Kidney epithelial cell (primary cell): ENCODE measurements at regions not wholly inside any gene's neighbourhood (a gene's known extent, or its start where the extent isn't known, plus 50 kb on each side); places are given as distances from the start of the nearest gene placed in this dataset.

ENCODE experiments used
- DNase-seq: peaks from one replicate; pipeline ENCODE4 v3.0.0-alpha.2; 2010; ENCODE audit warnings: low read depth
- H3K27me3 ChIP-seq: 2 replicates; pipeline ENCODE4 v1.6.0; 2011; ENCODE audit warnings: low read length; ENCODE audit not compliant: control insufficient read depth, insufficient read depth
- H3K36me3 ChIP-seq: 2 replicates; pipeline ENCODE4 v1.5.1; 2011; ENCODE audit warnings: low read length; ENCODE audit not compliant: control insufficient read depth, insufficient read depth
- H3K4me3 ChIP-seq: 2 replicates; pipeline ENCODE4 v1.5.1; 2011; ENCODE audit warnings: low read depth, mild to moderate bottlenecking, control low read depth, low read length
- TF ChIP-seq, protein P1 (sequence below): IDR thresholded peaks from 2 replicates; pipeline ENCODE4 v1.5.1; 2011; ENCODE audit warnings: mild to moderate bottlenecking, moderate library complexity, low read length, control low read depth, inconsistent platforms; ENCODE audit not compliant: insufficient read depth, poor library complexity, severe bottlenecking

DNA sequence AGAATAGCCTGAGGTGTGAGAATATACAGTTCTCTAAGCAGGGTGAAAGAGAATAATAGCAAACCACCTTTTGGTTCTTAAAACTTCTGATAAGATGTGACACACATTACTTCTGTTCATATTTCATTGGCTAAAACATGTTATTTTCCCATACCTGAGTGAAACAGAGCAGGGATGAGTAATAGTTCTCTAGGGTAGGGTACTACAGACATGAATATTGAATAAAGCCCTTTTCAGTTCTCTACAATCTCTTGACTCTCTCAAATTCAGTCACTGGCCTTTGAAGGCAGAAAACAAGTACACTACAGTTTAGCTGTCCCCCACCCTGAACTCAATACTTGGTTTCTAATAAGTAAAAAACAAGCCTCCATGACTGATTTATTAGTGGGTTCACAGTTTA is 454.1 kb upstream of the MDGA2 start:
- Histone ChIP-seq H3K27me3 (no peaks in the 10 kb centered on the region), H3K4me3 (no peak overlapping the region), H3K36me3 (no peaks in the 10 kb centered on the region)
- no peak for DNase-seq
- TF ChIP-seq, protein P1, sequence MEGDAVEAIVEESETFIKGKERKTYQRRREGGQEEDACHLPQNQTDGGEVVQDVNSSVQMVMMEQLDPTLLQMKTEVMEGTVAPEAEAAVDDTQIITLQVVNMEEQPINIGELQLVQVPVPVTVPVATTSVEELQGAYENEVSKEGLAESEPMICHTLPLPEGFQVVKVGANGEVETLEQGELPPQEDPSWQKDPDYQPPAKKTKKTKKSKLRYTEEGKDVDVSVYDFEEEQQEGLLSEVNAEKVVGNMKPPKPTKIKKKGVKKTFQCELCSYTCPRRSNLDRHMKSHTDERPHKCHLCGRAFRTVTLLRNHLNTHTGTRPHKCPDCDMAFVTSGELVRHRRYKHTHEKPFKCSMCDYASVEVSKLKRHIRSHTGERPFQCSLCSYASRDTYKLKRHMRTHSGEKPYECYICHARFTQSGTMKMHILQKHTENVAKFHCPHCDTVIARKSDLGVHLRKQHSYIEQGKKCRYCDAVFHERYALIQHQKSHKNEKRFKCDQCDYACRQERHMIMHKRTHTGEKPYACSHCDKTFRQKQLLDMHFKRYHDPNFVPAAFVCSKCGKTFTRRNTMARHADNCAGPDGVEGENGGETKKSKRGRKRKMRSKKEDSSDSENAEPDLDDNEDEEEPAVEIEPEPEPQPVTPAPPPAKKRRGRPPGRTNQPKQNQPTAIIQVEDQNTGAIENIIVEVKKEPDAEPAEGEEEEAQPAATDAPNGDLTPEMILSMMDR, result no peak

GRCh38 chr14:48127674-48128073 is 452.3 kb upstream of the MDGA2 start:
- TF ChIP-seq, protein P1, result no peak
- no peak for DNase-seq
- no peaks in the 10 kb centered on the region for H3K36me3 ChIP-seq
- H3K4me3 ChIP-seq, result no peak overlapping the region
- no peaks in the 10 kb centered on the region for H3K27me3 ChIP-seq

GRCh38 chr14:48125654-48126053 is 450.2 kb upstream of the MDGA2 start:
- TF ChIP-seq, protein P1, result no peak
- no peak overlapping the region for H3K4me3 ChIP-seq
- no peak for DNase-seq
- no peaks in the 10 kb centered on the region for H3K27me3 ChIP-seq
- H3K36me3 ChIP-seq, result no peaks in the 10 kb centered on the region

DNA sequence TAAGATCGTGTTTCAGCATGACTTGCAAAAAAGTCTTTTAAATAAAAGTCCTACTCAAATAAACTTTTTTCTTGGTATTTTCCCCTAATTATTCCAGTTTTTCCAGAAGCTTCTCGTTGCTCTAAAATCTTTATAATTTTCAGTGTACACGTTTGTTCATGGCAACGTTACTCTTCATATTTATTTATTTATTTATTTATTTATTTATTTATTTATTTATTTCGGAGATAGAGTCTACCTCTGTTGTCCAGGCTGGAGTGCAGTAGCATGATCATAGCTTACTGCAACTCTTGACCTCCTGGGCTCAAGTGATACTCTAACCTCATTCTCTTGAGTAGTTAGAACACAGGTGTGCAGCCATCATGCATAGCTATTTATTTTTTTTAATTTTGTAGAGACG is 438.3 kb upstream of the MDGA2 start:
- Histone ChIP-seq H3K27me3 (no peaks in the 10 kb centered on the region), H3K4me3 (no peak overlapping the region), H3K36me3 (no peaks in the 10 kb centered on the region)
- TF ChIP-seq, protein P1, result no peak
- DNase-seq, result no peak

DNA sequence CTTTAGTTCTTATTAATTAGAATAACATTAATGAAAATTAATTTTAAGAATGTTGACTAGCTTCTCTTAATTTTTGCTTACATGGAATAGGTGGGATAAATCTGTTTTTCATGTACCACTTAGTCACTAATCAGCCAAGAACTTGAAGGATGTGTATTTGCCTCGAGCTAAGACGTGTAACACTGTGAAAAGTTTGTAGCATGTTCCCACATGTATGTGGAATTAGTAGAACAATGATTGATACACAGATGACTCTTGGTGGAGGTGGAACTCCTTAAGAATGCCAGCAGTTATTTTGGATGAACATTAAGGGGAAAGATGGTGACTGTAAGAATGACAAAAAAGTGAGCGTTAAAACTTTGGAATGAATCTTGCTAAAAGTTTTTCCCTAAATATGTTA is 435.7 kb upstream of the MDGA2 start:
- Histone ChIP-seq H3K4me3 (no peak overlapping the region), H3K27me3 (no peaks in the 10 kb centered on the region), H3K36me3 (no peaks in the 10 kb centered on the region)
- TF ChIP-seq, protein P1, result no peak
- DNase-seq, result no peak

- DNase-seq, result no peak
- TF ChIP-seq, protein P1, result no peak
- Histone ChIP-seq H3K36me3 (no peaks in the 10 kb centered on the region), H3K27me3 (no peaks in the 10 kb centered on the region), H3K4me3 (no peak overlapping the region)
These were observed 432.2 kb upstream of the MDGA2 start for GRCh38 chr14:48107646-48108045.
